ENCODE measurements at regions not wholly inside any gene's neighbourhood (a gene's known extent, or its start where the extent isn't known, plus 50 kb on each side); places are given as distances from the start of the nearest gene placed in this dataset.

GRCh38 chr1:230016159-230016558, 50.9 kb upstream of the GALNT2 start:
- H3K27ac Mint-ChIP-seq = no peak overlapping the region
- no peaks in the 10 kb centered on the region for H3K79me2 ChIP-seq (ENCODE audit: control insufficient read depth, insufficient read depth, low read length)
- WGBS (ENCODE audit: insufficient coverage) = 92% methylated on average over 3 of the region's 5 CpGs
- peaks cover 6% of the 10 kb centered on the region for H3K27me3 Mint-ChIP-seq
- ChIA-PET POLR2A (no interaction called here), CTCF (no interaction called here)
- DNase-seq (no peak), ATAC-seq (ENCODE audit: low read depth) (no peak)
- TF ChIP-seq, protein P1, sequence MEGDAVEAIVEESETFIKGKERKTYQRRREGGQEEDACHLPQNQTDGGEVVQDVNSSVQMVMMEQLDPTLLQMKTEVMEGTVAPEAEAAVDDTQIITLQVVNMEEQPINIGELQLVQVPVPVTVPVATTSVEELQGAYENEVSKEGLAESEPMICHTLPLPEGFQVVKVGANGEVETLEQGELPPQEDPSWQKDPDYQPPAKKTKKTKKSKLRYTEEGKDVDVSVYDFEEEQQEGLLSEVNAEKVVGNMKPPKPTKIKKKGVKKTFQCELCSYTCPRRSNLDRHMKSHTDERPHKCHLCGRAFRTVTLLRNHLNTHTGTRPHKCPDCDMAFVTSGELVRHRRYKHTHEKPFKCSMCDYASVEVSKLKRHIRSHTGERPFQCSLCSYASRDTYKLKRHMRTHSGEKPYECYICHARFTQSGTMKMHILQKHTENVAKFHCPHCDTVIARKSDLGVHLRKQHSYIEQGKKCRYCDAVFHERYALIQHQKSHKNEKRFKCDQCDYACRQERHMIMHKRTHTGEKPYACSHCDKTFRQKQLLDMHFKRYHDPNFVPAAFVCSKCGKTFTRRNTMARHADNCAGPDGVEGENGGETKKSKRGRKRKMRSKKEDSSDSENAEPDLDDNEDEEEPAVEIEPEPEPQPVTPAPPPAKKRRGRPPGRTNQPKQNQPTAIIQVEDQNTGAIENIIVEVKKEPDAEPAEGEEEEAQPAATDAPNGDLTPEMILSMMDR (IDR thresholded peaks at IDR 0.05) = no peak
- TF ChIP-seq EZH2 (IDR thresholded peaks at IDR 0.05; ENCODE audit: borderline replicate concordance, insufficient read depth, low read depth, low read length, poor library complexity, severe bottlenecking) = no peak
- H3K36me3 ChIP-seq (replicated peaks in 1 of 2; ENCODE audit: control extremely low read depth in 1 of 2, control insufficient read depth in 1 of 2, extremely low read depth in 1 of 2, insufficient read depth in 2 of 2, low read length in 1 of 2) = no peaks in the 10 kb centered on the region
- H3K4me2 ChIP-seq (replicated peaks; ENCODE audit: low read depth, low read length, poor library complexity, severe bottlenecking) = no peak overlapping the region
- no peak overlapping the region for H3K4me3 ChIP-seq (ENCODE audit: control extremely low read depth in 1 of 5, extremely low read depth in 1 of 5, insufficient read depth in 1 of 5, low read depth in 2 of 5, low read length in 4 of 5)
- no peaks in the 10 kb centered on the region for H3K9me3 Mint-ChIP-seq (ENCODE audit: insufficient read depth)
- no peak overlapping the region for H3K4me3 Mint-ChIP-seq
- H3K27me3 ChIP-seq (replicated peaks in 1 of 4; ENCODE audit: control extremely low read depth in 1 of 4, control insufficient read depth in 3 of 4, insufficient read depth in 4 of 4, low read length in 3 of 4) = peaks cover 0 to 3% (median 0%) of the 10 kb centered on the region in 4 experiments
- no peak overlapping the region for H2AFZ ChIP-seq (ENCODE audit: insufficient read depth, low read depth, low read length, poor library complexity, severe bottlenecking)
- H3K4me1 ChIP-seq (ENCODE audit: control insufficient read depth in 2 of 2, insufficient read depth in 2 of 2, low read length in 2 of 2) = no peaks in the 10 kb centered on the region
- H3K4me1 Mint-ChIP-seq = no peaks in the 10 kb centered on the region
- H3K9me3 ChIP-seq (ENCODE audit: control extremely low read depth in 1 of 3, control insufficient read depth in 2 of 3, insufficient read depth in 1 of 3, low read length in 2 of 3) = no peaks in the 10 kb centered on the region
- H3K27ac ChIP-seq (ENCODE audit: low read length in 2 of 2) = no peak overlapping the region
- H3K9ac ChIP-seq (ENCODE audit: low read length) = no peak overlapping the region
- H4K20me1 ChIP-seq (ENCODE audit: control insufficient read depth, insufficient read depth, low read length, poor library complexity, severe bottlenecking) = no peaks in the 10 kb centered on the region
- intact Hi-C loops (cut with micrococcal nuclease) = no loop called here

All from B cell (primary cell).